GM13977 (cell line): ENCODE measurements at regions not wholly inside any gene's neighbourhood (a gene's known extent, or its start where the extent isn't known, plus 50 kb on each side); places are given as distances from the start of the nearest gene placed in this dataset.

ENCODE experiments used
- DNase-seq: peaks from one replicate; pipeline ENCODE4 v3.0.0; 2012; ENCODE audit warnings: low spot score
- in situ Hi-C: fragments of 300-500 bp; cut with MboI; formaldehyde crosslinking; loops from one replicate; pipeline ENCODE4 v1.12.0; 2022; ENCODE audit warnings: low sequenced_read_pairs, low pct_unique_long_range_greater_than_20kb, mixed read lengths, inconsistent platforms; ENCODE audit not compliant: unreplicated experiment
- TF ChIP-seq, protein P1 (sequence below): IDR thresholded peaks from 2 replicates; pipeline ENCODE4 v1.5.1; 2012; ENCODE audit warnings: mild to moderate bottlenecking, control low read depth; ENCODE audit not compliant: insufficient read depth; ENCODE audit errors: extremely low read depth, missing control alignments

GRCh38 chr16:52843381-52843780 is 209.3 kb downstream of the CHD9NB start:
- TF ChIP-seq, protein P1, sequence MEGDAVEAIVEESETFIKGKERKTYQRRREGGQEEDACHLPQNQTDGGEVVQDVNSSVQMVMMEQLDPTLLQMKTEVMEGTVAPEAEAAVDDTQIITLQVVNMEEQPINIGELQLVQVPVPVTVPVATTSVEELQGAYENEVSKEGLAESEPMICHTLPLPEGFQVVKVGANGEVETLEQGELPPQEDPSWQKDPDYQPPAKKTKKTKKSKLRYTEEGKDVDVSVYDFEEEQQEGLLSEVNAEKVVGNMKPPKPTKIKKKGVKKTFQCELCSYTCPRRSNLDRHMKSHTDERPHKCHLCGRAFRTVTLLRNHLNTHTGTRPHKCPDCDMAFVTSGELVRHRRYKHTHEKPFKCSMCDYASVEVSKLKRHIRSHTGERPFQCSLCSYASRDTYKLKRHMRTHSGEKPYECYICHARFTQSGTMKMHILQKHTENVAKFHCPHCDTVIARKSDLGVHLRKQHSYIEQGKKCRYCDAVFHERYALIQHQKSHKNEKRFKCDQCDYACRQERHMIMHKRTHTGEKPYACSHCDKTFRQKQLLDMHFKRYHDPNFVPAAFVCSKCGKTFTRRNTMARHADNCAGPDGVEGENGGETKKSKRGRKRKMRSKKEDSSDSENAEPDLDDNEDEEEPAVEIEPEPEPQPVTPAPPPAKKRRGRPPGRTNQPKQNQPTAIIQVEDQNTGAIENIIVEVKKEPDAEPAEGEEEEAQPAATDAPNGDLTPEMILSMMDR: no peak
- in situ Hi-C loops: no loop called here
- DNase-seq: no peak

- TF ChIP-seq, protein P1: no peak
- no peak for DNase-seq
- in situ Hi-C loops: no loop called here
These were observed 215.4 kb downstream of the CHD9NB start for GRCh38 chr16:52837251-52837650.

- TF ChIP-seq, protein P1: no peak
- DNase-seq: no peak
- in situ Hi-C loops: no loop called here
These were observed 217.8 kb downstream of the CHD9NB start for GRCh38 chr16:52834736-52835465.

- TF ChIP-seq, protein P1: no peak
- in situ Hi-C loops: no loop called here
- DNase-seq: no peak
These were observed 219.9 kb downstream of the CHD9NB start for GRCh38 chr16:52832771-52833170.

GRCh38 chr16:52827456-52827855 is 225.2 kb downstream of the CHD9NB start:
- TF ChIP-seq, protein P1: no peak
- in situ Hi-C loops: no loop called here
- DNase-seq: no peak

DNA sequence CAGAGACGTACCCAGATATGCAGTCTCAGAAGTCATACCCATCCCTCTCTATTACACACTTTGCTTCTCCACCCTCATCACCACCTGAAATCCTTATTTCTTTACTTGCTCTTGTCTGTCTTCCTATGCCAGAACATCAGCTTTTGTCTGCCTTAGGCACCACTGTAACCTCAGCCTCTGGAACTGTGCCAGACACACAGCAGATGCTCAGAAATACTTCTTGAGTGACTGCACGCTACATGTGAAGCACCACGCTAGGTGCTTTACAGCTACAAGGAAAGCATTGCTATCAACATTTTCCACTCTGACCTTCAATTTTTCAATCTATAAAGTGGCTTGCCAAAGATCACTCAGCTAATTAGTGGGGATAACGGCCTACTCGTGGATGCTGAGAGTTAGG is 226.8 kb downstream of the CHD9NB start:
- in situ Hi-C loops: no loop called here
- TF ChIP-seq, protein P1: no peak
- no peak for DNase-seq
